Right atrium auricular region (tissue), 2 donors: ENCODE measurements at regions not wholly inside any gene's neighbourhood (a gene's known extent, or its start where the extent isn't known, plus 50 kb on each side); places are given as distances from the start of the nearest gene placed in this dataset.

ENCODE experiments used
- DNase-seq: peaks from one replicate; pipeline ENCODE4 v3.0.0-alpha.2; 2019; ENCODE audit warnings: low spot score
- H3K27ac ChIP-seq, 2 donors: fragments of 200-600 bp; sonication (generic); 1 replicate in 1 of 2; 2 replicates in 1 of 2; pipeline ENCODE4 v1.5.1; 2016 to 2019
- H3K27me3 ChIP-seq, 2 donors: fragments of 200-600 bp; sonication (generic); one replicate each; pipeline versions ENCODE4 v1.5.1 to v1.6.0; 2017 to 2019
- H3K36me3 ChIP-seq: fragments of 200-600 bp; sonication (generic); one replicate; pipeline ENCODE4 v1.5.1; 2016
- H3K4me1 ChIP-seq, 2 donors: fragments of 200-600 bp; sonication (generic); one replicate each; pipeline versions ENCODE4 v1.5.1 to v1.6.0; 2017 to 2019
- H3K4me3 ChIP-seq, 2 donors: fragments of 200-600 bp; sonication (generic); 1 replicate in 1 of 2; 2 replicates in 1 of 2; pipeline ENCODE4 v1.5.1; 2017 to 2019; ENCODE audit warnings: mild to moderate bottlenecking in 1 of 2, moderate library complexity in 1 of 2
- H3K9me3 ChIP-seq, 2 donors: fragments of 200-600 bp; sonication (generic); one replicate each; pipeline ENCODE4 v1.5.1; 2019
- TF ChIP-seq, protein P1 (sequence below), 2 donors: fragments of 200-600 bp; sonication (generic); IDR thresholded peaks; one replicate each; pipeline ENCODE4 v1.5.1; 2019; ENCODE audit warnings: antibody characterized with exemption in 2 of 2

DNA sequence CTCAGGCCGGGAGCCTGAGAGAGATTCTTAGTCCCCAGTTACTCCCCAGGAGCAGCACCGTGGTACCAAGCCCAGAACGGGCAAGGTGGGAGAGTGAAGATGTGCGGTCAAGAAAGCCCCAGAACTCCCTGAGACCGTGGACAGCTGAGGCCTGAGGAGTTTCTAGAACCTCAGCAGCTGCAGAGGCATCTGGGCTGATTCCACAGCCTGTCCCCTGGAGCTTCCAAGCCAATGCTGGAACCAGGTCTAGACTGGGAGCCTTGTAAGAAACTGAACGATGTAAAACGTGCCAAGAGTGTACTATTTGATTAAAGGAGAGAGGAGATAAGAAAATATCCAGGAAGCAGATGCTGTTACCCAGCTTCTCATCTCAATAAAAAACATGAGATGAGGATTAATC is 366.3 kb downstream of the TNS3 start:
- no peaks in the 10 kb centered on the region for H3K27me3 ChIP-seq
- TF ChIP-seq, protein P1, sequence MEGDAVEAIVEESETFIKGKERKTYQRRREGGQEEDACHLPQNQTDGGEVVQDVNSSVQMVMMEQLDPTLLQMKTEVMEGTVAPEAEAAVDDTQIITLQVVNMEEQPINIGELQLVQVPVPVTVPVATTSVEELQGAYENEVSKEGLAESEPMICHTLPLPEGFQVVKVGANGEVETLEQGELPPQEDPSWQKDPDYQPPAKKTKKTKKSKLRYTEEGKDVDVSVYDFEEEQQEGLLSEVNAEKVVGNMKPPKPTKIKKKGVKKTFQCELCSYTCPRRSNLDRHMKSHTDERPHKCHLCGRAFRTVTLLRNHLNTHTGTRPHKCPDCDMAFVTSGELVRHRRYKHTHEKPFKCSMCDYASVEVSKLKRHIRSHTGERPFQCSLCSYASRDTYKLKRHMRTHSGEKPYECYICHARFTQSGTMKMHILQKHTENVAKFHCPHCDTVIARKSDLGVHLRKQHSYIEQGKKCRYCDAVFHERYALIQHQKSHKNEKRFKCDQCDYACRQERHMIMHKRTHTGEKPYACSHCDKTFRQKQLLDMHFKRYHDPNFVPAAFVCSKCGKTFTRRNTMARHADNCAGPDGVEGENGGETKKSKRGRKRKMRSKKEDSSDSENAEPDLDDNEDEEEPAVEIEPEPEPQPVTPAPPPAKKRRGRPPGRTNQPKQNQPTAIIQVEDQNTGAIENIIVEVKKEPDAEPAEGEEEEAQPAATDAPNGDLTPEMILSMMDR (IDR thresholded peaks at IDR 0.05), result no peak
- H3K4me1 ChIP-seq, result no peaks in the 10 kb centered on the region
- no peak overlapping the region for H3K4me3 ChIP-seq
- no peak for DNase-seq
- no peak overlapping the region for H3K27ac ChIP-seq
- H3K36me3 ChIP-seq, result no peaks in the 10 kb centered on the region
- H3K9me3 ChIP-seq, result no peaks in the 10 kb centered on the region

DNA sequence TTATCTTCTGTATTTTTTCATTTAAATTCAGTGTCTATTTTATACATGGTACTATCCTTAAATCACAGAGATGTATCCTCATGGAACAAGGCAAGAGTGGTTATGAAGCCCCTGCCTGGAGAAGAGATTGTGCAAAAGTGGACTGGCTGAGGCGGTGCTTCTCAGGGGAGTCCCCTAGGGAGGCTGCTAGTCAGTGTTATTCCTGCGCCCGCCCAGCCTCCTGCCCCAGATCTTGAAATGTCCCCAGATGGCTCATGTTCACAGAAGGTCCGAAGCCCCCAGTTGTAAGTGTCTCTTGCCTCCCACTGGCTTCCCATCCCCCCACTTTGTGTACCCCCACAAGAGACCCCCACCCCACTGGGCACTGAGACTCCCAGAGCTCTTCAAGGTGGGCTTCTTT is 366.9 kb downstream of the TNS3 start:
- Histone ChIP-seq H3K27ac (no peak overlapping the region), H3K4me1 (no peaks in the 10 kb centered on the region), H3K4me3 (no peak overlapping the region), H3K9me3 (no peaks in the 10 kb centered on the region), H3K36me3 (no peaks in the 10 kb centered on the region), H3K27me3 (no peaks in the 10 kb centered on the region)
- TF ChIP-seq, protein P1 (IDR thresholded peaks at IDR 0.05), result no peak
- no peak for DNase-seq

DNA sequence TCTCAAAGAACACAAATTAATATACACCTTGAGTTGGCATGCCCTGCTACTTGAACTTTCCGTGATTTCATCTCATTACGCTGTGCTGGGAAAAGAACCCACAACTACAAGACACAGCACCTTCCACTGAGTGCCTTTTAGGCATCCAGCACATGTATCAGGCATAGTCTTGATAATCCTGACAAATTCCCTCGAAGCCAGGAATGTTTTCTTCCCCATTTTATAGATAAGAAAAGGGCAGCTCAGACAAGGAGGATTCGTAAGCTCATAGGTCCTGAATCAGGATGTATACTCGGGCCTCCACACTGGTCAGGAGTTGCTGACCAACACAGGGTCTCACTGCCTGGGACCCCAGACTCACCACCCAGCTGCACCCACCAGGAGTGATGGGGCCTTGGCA is 368.6 kb downstream of the TNS3 start:
- no peak for DNase-seq
- Histone ChIP-seq H3K9me3 (no peaks in the 10 kb centered on the region), H3K4me1 (no peaks in the 10 kb centered on the region), H3K27me3 (no peaks in the 10 kb centered on the region), H3K4me3 (no peak overlapping the region), H3K27ac (no peak overlapping the region), H3K36me3 (no peaks in the 10 kb centered on the region)
- TF ChIP-seq, protein P1 (IDR thresholded peaks at IDR 0.05), result no peak

DNA sequence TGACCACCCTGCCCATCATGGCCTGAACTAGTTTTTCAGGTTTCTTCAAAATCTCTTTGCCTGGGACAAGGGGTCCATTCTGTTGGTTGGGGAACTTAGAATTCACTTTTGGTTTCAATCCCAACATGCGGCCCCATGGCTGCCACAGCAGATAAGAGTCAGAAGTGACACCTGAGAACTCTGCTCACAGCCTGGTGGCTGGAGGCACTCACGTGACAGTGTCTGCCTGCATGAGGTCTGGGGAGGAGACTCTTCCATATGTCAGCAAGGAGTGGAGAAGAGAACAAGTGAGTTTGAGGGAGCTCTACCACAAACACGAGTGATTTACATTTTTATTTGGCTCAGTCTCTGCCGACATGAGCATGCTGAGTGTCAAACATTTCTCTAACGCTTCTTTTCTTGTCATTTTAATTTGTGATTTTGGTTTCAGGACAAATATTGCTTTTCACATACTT is 370.4 kb downstream of the TNS3 start:
- H3K36me3 ChIP-seq, result no peaks in the 10 kb centered on the region
- no peak overlapping the region for H3K4me3 ChIP-seq
- no peaks in the 10 kb centered on the region for H3K9me3 ChIP-seq
- H3K4me1 ChIP-seq, result no peaks in the 10 kb centered on the region
- no peak for DNase-seq
- TF ChIP-seq, protein P1 (IDR thresholded peaks at IDR 0.05), result no peak
- no peaks in the 10 kb centered on the region for H3K27me3 ChIP-seq
- no peak overlapping the region for H3K27ac ChIP-seq

- no peaks in the 10 kb centered on the region for H3K36me3 ChIP-seq
- H3K27me3 ChIP-seq, result no peaks in the 10 kb centered on the region
- DNase-seq, result no peak
- H3K27ac ChIP-seq, result no peak overlapping the region
- TF ChIP-seq, protein P1 (IDR thresholded peaks at IDR 0.05), result no peak
- no peak overlapping the region for H3K4me3 ChIP-seq
- no peaks in the 10 kb centered on the region for H3K4me1 ChIP-seq
- no peaks in the 10 kb centered on the region for H3K9me3 ChIP-seq
Observed at GRCh38 chr7:47210281-47210854, 371.5 kb downstream of the TNS3 start.

DNA sequence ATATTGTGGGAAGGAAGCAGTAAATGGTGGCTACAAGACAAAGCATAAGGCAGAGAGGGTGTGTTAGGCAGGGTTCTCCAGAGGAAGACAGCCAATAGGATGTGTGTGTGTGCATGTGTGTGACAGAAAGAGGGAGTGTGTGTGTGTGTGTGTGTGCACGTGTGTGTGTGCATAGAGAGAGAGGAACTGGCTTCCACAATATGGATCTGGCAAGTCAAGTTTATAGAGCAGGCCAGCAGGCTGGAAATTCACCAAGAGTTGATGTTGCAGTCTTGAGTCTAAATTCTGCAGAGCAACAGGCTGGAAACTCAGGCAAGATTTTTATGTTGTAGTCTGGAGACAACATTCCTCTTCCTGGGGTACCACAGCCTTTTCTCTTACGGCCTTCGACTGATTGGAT is 374.0 kb downstream of the TNS3 start:
- H3K27me3 ChIP-seq, result no peaks in the 10 kb centered on the region
- DNase-seq, result no peak
- TF ChIP-seq, protein P1 (IDR thresholded peaks at IDR 0.05), result no peak
- H3K27ac ChIP-seq, result no peak overlapping the region
- H3K4me1 ChIP-seq, result no peaks in the 10 kb centered on the region
- H3K9me3 ChIP-seq, result no peaks in the 10 kb centered on the region
- H3K4me3 ChIP-seq, result no peak overlapping the region
- no peaks in the 10 kb centered on the region for H3K36me3 ChIP-seq
